Colon (tissue), 2 donors: ENCODE measurements at regions not wholly inside any gene's neighbourhood (a gene's known extent, or its start where the extent isn't known, plus 50 kb on each side); places are given as distances from the start of the nearest gene placed in this dataset.

Source experiments
- FAIRE-seq: peaks from 2 replicates; lab custom pipeline; 2012; peaks lifted over from hg19 to GRCh38; lab: Jason Lieb, UNC
- donor health status: control.
- donor health status: control.

GRCh38 chr6:6376845-6377244, 56.4 kb upstream of the F13A1 start:
- FAIRE-seq, result no peak

- FAIRE-seq, result no peak
These were observed 57.2 kb upstream of the F13A1 start for GRCh38 chr6:6377621-6378020.

GRCh38 chr6:6379573-6379972, 59.1 kb upstream of the F13A1 start:
- FAIRE-seq, result no peak

GRCh38 chr6:6384520-6384919, 64.1 kb upstream of the F13A1 start:
- FAIRE-seq, result no peak

DNA sequence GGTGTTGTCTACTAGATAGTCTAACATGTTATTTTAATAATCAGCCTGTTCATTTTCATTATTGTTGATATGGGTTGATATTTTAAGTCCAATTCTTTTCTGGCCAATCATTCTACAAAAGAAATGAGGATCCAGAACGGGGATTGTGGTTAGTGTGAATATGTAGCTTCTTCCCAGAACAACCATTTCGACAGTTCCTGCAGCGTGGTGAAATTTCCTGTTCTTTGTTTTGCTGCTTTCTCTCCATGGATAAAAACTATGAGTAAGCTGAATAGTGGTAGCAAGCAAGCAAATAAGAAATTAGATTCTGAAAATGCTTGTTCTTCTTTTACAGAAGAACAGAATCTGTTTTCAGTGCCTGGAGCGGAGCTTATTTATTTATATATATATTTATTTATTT, 65.5 kb upstream of the F13A1 start:
- FAIRE-seq, result no peak

DNA sequence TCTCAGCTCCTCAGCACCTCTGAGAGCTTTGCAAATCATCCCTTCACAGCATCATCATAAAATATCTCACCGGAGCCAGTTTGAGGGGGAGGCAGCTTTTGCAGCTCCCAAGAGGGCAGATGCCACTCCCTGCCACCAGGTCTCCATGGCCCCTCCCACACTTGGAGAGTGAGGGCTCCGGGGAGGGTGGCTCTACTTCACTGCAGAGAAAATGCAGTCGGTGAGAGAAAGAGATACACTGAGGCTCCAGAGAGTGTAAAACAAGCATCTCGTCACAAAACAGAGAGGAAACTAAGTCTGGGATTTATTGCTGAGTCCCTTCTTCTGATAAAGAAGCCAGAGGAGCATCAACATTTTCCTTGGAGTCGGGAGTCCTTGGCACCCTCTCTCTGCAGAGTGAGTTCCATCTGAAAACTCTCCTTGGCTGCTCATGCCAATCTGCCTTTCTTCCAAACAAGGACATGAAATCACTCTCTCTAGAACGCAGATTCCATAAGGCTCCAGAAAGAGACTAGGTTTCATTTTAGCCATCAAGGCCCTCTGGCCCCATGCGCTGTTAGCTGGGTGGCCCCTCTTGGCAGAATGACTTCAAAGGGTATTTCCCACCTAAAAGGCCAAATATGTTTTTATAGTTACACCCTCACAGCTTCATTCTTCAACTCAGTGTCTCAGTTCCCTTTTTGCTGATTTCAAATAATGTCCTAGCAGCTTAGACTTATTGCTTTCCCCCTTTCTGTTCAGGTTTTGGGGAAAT, 70.6 kb upstream of the F13A1 start:
- FAIRE-seq, result no peak

DNA sequence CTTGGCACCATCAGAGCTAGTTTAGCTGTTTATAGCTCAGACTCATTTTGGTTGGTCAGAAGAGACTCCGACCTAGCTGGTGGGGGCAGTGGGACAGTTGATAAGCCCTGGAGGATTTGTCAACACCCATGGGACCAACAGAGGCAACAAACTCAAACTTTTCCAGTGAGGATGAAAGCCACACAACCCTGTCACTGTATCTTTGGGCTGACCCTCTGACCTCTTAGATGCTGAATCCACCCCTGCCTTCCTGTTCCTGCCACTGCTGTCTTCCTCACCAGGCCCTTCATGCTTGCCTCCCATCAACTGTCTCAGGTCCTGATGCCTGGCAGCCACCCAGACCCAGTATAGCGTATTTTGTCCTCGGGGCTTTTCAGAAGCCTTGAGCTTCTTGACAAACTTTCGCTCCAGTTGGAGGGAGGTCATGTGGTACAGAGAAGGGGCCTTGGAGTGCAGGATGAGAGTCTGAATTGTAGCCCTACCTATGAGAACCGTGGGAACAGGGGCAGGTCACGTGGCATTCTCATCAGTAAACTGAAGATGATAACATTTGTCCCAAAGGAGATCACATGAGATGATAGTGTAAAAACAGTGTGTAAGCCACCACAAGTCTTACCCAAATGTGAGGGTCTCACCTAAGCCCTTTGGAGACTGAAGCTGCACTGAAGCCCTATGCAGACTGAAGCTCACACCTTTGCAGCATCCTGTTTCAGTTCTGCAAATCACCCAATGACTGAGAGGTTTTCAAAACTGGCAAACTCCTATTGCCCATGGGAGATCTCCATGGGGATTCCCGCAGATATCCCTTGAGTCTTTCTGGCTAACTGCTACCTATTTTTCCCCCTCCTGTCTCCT, 72.0 kb upstream of the F13A1 start:
- no peak for FAIRE-seq

- no peak for FAIRE-seq
These were observed 72.6 kb upstream of the F13A1 start for GRCh38 chr6:6393069-6393529.

GRCh38 chr6:6395581-6396197, 75.2 kb upstream of the F13A1 start:
- no peak for FAIRE-seq

GRCh38 chr6:6397842-6398241, 77.4 kb upstream of the F13A1 start:
- FAIRE-seq, result no peak

GRCh38 chr6:6399568-6399967, 79.1 kb upstream of the F13A1 start:
- no peak for FAIRE-seq

DNA sequence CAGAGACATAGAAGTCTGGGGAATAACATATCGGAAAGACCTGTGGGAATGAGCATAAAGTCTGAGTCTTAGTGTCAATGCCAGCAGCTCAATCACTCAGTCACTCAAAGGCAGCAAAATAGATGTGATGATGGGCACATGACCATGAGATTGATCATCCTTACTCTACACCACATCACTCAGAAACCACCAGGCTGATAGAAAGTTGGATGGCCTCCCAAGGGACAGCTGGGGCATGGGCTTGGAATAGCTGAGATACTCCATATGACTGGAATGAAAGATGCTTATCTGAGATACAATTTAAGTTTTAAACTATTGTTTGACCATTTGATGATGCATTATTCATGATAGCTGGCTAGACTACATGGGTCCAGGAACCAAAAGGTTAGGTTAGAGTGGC, 80.9 kb upstream of the F13A1 start:
- no peak for FAIRE-seq

GRCh38 chr6:6402006-6402405, 81.5 kb upstream of the F13A1 start:
- no peak for FAIRE-seq

GRCh38 chr6:6402591-6402990, 82.1 kb upstream of the F13A1 start:
- no peak for FAIRE-seq

DNA sequence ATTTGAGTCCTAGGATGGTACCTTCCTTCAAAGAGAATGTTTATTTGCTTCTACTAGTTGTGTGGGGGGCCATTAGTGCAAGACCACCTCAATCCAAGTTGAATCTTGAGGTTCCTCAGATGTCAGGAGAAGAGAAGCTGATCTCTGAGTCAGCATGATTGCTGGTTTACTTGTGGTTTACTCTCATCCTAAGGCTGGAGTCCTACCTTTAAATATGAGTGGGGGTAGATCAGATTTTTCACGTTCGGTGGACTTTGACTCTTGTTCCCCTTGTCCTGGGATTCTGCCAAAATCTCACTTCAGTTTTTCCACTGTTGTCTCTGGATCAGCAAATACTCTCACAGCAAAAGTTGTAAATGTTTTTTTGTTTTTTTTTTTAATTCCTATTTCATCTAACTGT, 84.6 kb upstream of the F13A1 start:
- FAIRE-seq, result no peak

DNA sequence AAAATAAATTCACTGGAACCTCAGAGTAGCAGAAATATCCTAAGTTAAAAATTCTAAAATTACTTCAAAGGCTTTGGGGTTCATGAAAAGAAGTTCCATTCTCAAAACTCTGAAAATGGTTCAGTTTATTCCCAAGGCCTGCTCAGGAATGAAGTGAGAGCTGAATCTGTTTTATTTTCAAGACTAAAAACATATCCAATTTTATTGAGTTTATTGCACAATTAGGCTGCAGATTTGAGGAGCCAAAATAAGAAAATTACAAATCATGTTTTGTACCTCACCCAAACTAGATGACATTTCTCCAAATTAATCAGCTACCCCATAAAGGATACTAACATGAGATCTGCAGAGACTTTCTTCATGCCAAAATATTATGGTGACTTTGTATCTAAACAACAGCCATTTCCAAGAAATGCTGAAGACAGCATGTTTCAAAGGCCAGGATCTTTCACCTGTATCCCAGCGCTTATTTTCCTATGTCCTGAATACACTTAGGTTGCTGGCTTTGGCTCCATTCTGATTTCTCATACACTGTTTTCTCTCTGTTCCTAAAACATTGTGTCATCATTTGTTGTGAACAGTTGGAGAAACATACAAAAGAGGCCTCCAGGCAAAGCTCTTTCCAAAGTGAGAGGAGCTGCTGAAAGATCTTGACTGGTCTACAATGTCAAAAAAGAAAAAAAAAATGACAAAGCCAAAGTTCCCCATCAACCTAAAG, 85.7 kb upstream of the F13A1 start:
- no peak for FAIRE-seq

GRCh38 chr6:6406715-6407070, 86.2 kb upstream of the F13A1 start:
- FAIRE-seq, result no peak

DNA sequence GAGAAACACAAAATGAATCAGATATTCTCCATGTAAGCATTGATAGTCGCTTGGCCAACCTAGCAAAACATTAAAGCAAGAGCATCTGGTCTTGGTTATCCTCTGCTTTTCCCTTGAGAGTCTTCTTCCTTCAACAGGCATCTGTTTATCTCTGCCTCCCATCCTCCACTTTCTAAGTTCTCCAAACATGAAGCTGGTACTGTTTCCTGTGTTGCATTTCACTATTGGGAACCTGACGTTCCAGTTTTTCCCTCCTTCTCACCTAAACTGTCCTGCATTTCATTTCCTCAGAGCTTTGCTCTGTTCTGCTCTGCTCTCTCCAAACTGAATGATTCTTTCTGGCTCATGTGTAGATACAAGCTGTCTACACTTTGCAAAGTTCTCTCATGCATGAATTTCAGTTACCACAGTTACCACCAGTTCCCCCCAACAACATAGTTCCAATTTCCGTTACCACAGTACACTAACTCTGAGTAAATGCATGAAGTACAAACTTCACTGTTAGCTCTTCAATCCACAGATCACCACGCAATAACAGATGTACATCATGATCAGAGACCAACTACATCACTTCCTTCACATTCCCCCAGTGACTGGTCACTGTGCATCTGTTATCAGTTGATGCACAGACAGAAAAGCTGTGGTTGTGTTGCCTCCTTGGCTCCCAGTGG, 86.7 kb upstream of the F13A1 start:
- FAIRE-seq, result no peak

- no peak for FAIRE-seq
These were observed 89.1 kb upstream of the F13A1 start for GRCh38 chr6:6409397-6410030.

DNA sequence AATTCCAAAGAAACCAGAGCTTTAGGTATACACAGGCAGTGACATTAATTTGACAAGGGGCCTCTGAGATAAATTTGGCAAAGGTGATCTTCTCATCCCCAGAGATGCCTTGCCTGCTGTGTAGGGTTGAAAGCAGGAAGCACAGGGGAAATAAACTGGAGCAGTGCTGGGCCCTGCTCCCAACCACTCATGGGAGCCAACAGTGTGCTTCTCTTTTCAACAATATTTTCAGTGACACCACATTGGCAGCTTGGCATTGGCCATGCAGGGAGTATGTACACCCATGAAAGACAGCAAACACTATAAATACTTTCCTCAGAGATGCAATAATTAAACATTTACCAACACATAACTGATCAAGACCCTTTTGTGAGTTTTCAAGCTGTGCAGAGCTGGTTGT, 90.7 kb upstream of the F13A1 start:
- no peak for FAIRE-seq

DNA sequence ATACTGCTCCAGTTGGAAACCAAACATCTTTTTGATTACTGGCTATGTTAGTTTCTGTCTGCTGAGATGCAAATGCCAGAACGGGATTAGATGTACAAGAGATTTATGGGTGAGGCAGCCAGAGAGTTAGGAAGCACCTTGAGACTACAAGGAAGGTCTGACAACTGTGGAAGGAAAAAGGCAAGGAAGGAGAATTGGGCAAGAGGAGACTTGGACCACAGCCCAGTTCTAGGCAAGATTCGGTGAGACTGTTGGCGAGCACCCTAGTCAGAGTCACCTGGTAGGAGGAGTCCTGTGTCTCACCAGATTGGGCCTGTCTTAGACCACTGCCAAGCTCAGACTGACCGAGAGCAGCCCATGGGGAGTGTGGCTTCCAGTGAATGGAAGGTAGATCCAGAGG, 91.8 kb upstream of the F13A1 start:
- no peak for FAIRE-seq
